ENCODE measurements at regions not wholly inside any gene's neighbourhood (a gene's known extent, or its start where the extent isn't known, plus 50 kb on each side); places are given as distances from the start of the nearest gene placed in this dataset.

- no peak for TF ChIP-seq CTCF (IDR thresholded peaks at IDR 0.05; ENCODE audit: extremely low read depth, insufficient read depth, missing control alignments)
- no peak for DNase-seq (ENCODE audit: low spot score)
- in situ Hi-C loops (cut with MboI; ENCODE audit: low pct_unique_long_range_greater_than_20kb, low sequenced_read_pairs, unreplicated experiment): no loop called here
Observed at GRCh38 chr18:2442006-2442405, 129.3 kb downstream of the METTL4 start.

GRCh38 chr18:2442726-2443275 lies 128.5 kb downstream of the METTL4 start:
- no peak for DNase-seq (ENCODE audit: low spot score)
- no peak for TF ChIP-seq CTCF (IDR thresholded peaks at IDR 0.05; ENCODE audit: extremely low read depth, insufficient read depth, missing control alignments)
- in situ Hi-C loops (cut with MboI; ENCODE audit: low pct_unique_long_range_greater_than_20kb, low sequenced_read_pairs, unreplicated experiment): no loop called here

DNA sequence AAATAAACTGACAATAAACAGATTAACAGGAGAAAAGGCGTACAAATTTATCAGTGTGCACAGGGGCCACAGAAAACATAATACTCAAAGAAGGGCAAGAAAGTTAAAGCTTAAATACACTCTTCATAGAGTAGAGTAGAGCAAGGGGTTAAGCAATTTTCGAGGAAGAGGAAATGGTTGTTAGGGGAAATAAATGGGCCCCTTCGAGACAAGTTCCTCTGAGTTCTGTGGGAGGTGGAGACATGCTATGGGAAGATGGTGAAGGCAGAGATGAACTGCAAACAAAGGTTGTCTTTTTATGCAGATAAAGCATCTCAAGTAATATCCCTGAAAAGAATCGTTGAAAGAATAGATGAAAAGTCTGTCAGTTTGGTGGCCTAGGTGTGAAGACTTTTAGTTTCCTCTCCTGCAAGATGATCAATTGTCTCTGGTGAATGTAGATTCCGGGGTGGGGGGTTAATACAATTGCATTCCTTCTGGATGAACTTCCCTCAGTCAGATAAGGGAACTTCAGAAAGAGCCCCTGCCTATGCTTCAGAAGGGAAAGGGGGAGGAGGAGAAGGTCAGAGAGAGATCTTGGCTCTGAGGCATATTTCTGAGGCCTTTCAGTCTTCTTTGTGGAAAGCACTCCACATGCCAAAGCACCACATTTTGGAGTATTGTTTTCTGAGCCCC lies 127.0 kb downstream of the METTL4 start:
- in situ Hi-C loops (cut with MboI; ENCODE audit: low pct_unique_long_range_greater_than_20kb, low sequenced_read_pairs, unreplicated experiment): no loop called here
- DNase-seq (ENCODE audit: low spot score): no peak
- no peak for TF ChIP-seq CTCF (IDR thresholded peaks at IDR 0.05; ENCODE audit: extremely low read depth, insufficient read depth, missing control alignments)

DNA sequence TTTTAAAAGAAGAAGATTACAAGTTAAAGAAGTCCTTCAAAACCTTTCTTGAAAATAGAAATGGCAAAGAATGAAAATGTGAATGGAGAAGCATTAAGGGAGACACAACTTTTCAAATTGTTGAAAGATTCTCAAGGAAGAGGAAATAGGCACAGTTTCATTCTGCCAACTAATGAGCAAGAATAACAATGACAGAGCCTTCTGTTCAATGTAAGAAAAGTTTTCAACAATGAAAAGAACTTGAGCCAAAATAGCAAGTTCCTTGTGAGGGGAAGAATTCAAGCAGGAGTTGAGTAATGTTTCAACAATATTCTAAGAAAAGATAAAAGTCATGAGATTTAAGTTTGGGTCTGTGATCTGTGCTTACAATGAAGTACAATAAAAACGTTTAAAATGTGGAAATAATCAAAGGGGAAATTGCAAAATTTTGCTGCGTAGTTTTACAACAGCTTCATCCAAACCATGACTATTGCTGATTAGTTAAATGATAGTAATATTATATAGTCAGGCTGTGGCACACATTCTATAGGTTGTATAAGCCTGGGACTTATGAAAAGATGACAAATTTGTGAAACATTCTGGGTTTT lies 122.6 kb downstream of the METTL4 start:
- no peak for DNase-seq (ENCODE audit: low spot score)
- in situ Hi-C loops (cut with MboI; ENCODE audit: low pct_unique_long_range_greater_than_20kb, low sequenced_read_pairs, unreplicated experiment): no loop called here
- TF ChIP-seq CTCF (IDR thresholded peaks at IDR 0.05; ENCODE audit: extremely low read depth, insufficient read depth, missing control alignments): no peak

- in situ Hi-C loops (cut with MboI; ENCODE audit: low pct_unique_long_range_greater_than_20kb, low sequenced_read_pairs, unreplicated experiment): no loop called here
- TF ChIP-seq CTCF (IDR thresholded peaks at IDR 0.05; ENCODE audit: extremely low read depth, insufficient read depth, missing control alignments): no peak
- no peak for DNase-seq (ENCODE audit: low spot score)
Observed at GRCh38 chr18:2451556-2451955, 119.7 kb downstream of the METTL4 start.

DNA sequence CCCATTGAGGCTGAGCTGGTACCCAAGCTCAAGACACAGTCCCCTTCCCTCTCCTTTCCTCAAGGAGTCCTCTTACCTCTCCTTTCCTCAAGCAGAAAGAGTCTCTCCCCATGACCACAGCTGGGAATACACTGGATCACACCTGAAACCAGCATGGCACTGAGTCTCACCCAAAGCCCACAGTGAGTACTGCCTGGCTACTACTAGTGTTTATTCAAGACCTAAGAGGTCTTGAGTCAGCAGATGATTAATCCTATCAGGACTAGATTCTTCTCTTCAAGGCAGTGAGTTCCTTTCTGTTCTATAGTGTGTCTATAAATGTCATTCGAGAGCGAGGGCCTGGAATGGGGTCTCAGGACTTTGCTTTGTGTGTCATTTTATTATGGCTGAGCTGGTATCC lies 111.4 kb downstream of the METTL4 start:
- no peak for DNase-seq (ENCODE audit: low spot score)
- in situ Hi-C loops (cut with MboI; ENCODE audit: low pct_unique_long_range_greater_than_20kb, low sequenced_read_pairs, unreplicated experiment): no loop called here
- TF ChIP-seq CTCF (IDR thresholded peaks at IDR 0.05; ENCODE audit: extremely low read depth, insufficient read depth, missing control alignments): no peak

Data from GM13977 (cell line).